Activated CD8-positive, alpha-beta memory T cell treated with anti-CD3 and anti-CD28 coated beads for 36 hours (primary cell): ENCODE measurements at regions not wholly inside any gene's neighbourhood (a gene's known extent, or its start where the extent isn't known, plus 50 kb on each side); places are given as distances from the start of the nearest gene placed in this dataset.
"Not testable (repeated sequence)": the region's sequence is repeated elsewhere in the genome, so short reads cannot be mapped to it uniquely, and the experiment has no call there.

ENCODE experiments used
- CTCF ChIA-PET: fragments of 350-600 bp; sonication (Branson Sonifier 250); formaldehyde crosslinking; loops from one replicate; lab custom pipeline; 2021; ENCODE audit warnings: antibody characterized with exemption; lab: Charles Lee
- POLR2A ChIA-PET: fragments of 350-600 bp; sonication (Branson Sonifier 250); formaldehyde crosslinking; loops from one replicate; lab custom pipeline; 2021; ENCODE audit warnings: antibody characterized with exemption; lab: Charles Lee

GRCh38 chr21:25494804-25495203, 112.5 kb downstream of the MRPL39 start:
- POLR2A ChIA-PET = no interaction called here
- CTCF ChIA-PET = no interaction called here

- CTCF ChIA-PET = no interaction called here
- POLR2A ChIA-PET = no interaction called here
These were observed 113.6 kb downstream of the MRPL39 start for GRCh38 chr21:25493722-25494121.

- CTCF ChIA-PET = interaction anchor here (1.7 to 2.0 kb wide), 2 partner anchors 17 to 74 kb away, joined by 5 to 6 read pairs; no protein-coding TSS in a partner anchor
- POLR2A ChIA-PET = no interaction called here
These were observed 116.0 kb downstream of the MRPL39 start for GRCh38 chr21:25491267-25491666.

- POLR2A ChIA-PET = interaction anchor here (0.9 to 2.3 kb wide), 3 partner anchors 34 to 82 kb away, joined by 4 to 12 read pairs (median 4); no protein-coding TSS in a partner anchor
- CTCF ChIA-PET = interaction anchor here (1.3 to 2.0 kb wide), 3 partner anchors 17 to 74 kb away, joined by 4 to 6 read pairs (median 5); no protein-coding TSS in a partner anchor
These were observed 116.5 kb downstream of the MRPL39 start for GRCh38 chr21:25490742-25491141.

GRCh38 chr21:25489673-25490072, 117.6 kb downstream of the MRPL39 start:
- ChIA-PET POLR2A (interaction anchor here (0.6 to 2.3 kb wide), 5 partner anchors 33 to 84 kb away, joined by 3 to 12 read pairs (median 4); no protein-coding TSS in a partner anchor), CTCF (interaction anchor here (1.2 to 2.0 kb wide), 4 partner anchors 12 to 75 kb away, joined by 3 to 6 read pairs (median 4); no protein-coding TSS in a partner anchor)

GRCh38 chr21:25487046-25487594, 120.2 kb downstream of the MRPL39 start:
- CTCF ChIA-PET = interaction anchor here (1.0 to 1.4 kb wide), 4 partner anchors 15 to 90 kb away, joined by 3 to 5 read pairs (median 3); no protein-coding TSS in a partner anchor
- POLR2A ChIA-PET = interaction anchor here (0.8 to 2.3 kb wide), 5 partner anchors 15 to 85 kb away, joined by 3 to 9 read pairs (median 4); no protein-coding TSS in a partner anchor

- ChIA-PET POLR2A (interaction anchor here (1.8 kb wide), 1 partner anchor 26 kb away, joined by 4 read pairs; no protein-coding TSS in a partner anchor), CTCF (no interaction called here)
These were observed 121.4 kb downstream of the MRPL39 start for GRCh38 chr21:25485914-25486313.

- POLR2A ChIA-PET = no interaction called here
- CTCF ChIA-PET = no interaction called here
These were observed 139.4 kb downstream of the MRPL39 start for GRCh38 chr21:25467896-25468295.

GRCh38 chr21:25467071-25467470, 140.2 kb downstream of the MRPL39 start:
- POLR2A ChIA-PET = not testable (repeated sequence)
- CTCF ChIA-PET = interaction anchor here (0.5 to 1.0 kb wide), 2 partner anchors 85 to 102 kb away, joined by 3 read pairs; no protein-coding TSS in a partner anchor

- ChIA-PET POLR2A (no interaction called here), CTCF (interaction anchor here (1.0 kb wide), 1 partner anchor 102 kb away, joined by 3 read pairs; no protein-coding TSS in a partner anchor)
These were observed 140.8 kb downstream of the MRPL39 start for GRCh38 chr21:25466470-25466869.

GRCh38 chr21:25465263-25465662, 142.0 kb downstream of the MRPL39 start:
- ChIA-PET POLR2A (no interaction called here), CTCF (interaction anchor here (0.8 kb wide), 1 partner anchor 143 kb away, joined by 3 read pairs; no protein-coding TSS in a partner anchor)

- POLR2A ChIA-PET = no interaction called here
- CTCF ChIA-PET = no interaction called here
These were observed 143.0 kb downstream of the MRPL39 start for GRCh38 chr21:25464275-25464674.

GRCh38 chr21:25462517-25462971, 144.7 kb downstream of the MRPL39 start:
- ChIA-PET POLR2A (interaction anchor here (0.6 to 1.5 kb wide), 4 partner anchors 11 to 118 kb away, joined by 3 to 4 read pairs (median 4); no protein-coding TSS in a partner anchor), CTCF (interaction anchor here (0.7 kb wide), 1 partner anchor 44 kb away, joined by 3 read pairs; no protein-coding TSS in a partner anchor)

GRCh38 chr21:25461725-25462124, 145.6 kb downstream of the MRPL39 start:
- ChIA-PET CTCF (interaction anchor here (0.7 kb wide), 1 partner anchor 45 kb away, joined by 3 read pairs; no protein-coding TSS in a partner anchor), POLR2A (interaction anchor here (0.5 to 1.5 kb wide), 4 partner anchors 12 to 119 kb away, joined by 3 to 4 read pairs (median 4); no protein-coding TSS in a partner anchor)

- ChIA-PET POLR2A (no interaction called here), CTCF (no interaction called here)
These were observed 147.3 kb downstream of the MRPL39 start for GRCh38 chr21:25459993-25460392.

- ChIA-PET POLR2A (no interaction called here), CTCF (no interaction called here)
These were observed 147.9 kb downstream of the MRPL39 start for GRCh38 chr21:25459365-25459764.

GRCh38 chr21:25458484-25458883, 148.8 kb downstream of the MRPL39 start:
- ChIA-PET CTCF (no interaction called here), POLR2A (no interaction called here)

GRCh38 chr21:25457946-25458345, 149.3 kb downstream of the MRPL39 start:
- ChIA-PET CTCF (no interaction called here), POLR2A (no interaction called here)

- CTCF ChIA-PET = no interaction called here
- POLR2A ChIA-PET = interaction anchor here (1.4 to 1.8 kb wide), 3 partner anchors 36 to 119 kb away, joined by 4 to 5 read pairs (median 4); no protein-coding TSS in a partner anchor
These were observed 149.9 kb downstream of the MRPL39 start for GRCh38 chr21:25457411-25457810.

- POLR2A ChIA-PET = interaction anchor here (1.1 to 1.8 kb wide), 7 partner anchors 28 to 120 kb away, joined by 3 to 5 read pairs (median 4); no protein-coding TSS in a partner anchor
These were observed 150.6 kb downstream of the MRPL39 start for GRCh38 chr21:25456672-25457071.

More at GRCh38 chr21:25456672-25457071, 150.6 kb downstream of the MRPL39 start:
- CTCF ChIA-PET = interaction anchor here (1.9 kb wide), 1 partner anchor 35 kb away, joined by 7 read pairs; no protein-coding TSS in a partner anchor
